NCI-H748 treated with DMSO at 0.1 percent for 48 hours (cell line): ENCODE measurements at regions not wholly inside any gene's neighbourhood (a gene's known extent, or its start where the extent isn't known, plus 50 kb on each side); places are given as distances from the start of the nearest gene placed in this dataset.
"Not testable (repeated sequence)": the region's sequence is repeated elsewhere in the genome, so short reads cannot be mapped to it uniquely, and the experiment has no call there.

Experiments used
- DNase-seq: peaks from one replicate; lab custom pipeline; 2025; lab: John Stamatoyannopoulos, UW

DNA sequence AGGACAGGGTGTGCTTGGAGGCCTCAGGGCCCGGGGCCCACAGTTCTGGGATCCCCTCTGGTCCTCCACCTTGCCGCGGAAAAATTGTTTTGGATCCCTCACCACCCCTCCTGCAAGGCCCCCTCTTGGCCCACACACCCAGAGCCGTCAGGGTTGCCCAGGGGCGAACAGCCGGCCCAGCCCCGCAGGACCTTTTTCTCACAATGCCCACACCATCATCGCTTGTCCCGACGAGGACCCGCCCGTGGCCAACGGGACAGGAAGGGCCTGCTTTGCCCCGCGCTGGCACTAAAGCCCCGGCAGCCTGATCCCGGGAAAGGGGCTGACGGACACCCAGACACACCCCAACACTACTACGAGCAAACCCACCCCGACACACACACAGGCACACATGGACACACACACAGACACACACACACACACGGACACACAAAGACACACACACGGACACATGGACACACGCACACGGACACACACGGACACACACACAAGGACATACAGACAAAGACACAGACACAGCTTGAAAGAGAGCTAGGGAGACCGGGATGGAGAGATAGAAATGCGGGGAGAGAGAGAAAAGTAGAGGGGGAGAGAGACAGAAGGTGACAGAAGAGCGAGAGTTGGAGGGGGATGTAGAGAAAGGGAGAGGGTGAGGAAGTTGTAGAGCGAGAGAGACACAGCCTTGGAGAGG is 1493.5 kb upstream of the DEFB115 start:
- no peak for DNase-seq

DNA sequence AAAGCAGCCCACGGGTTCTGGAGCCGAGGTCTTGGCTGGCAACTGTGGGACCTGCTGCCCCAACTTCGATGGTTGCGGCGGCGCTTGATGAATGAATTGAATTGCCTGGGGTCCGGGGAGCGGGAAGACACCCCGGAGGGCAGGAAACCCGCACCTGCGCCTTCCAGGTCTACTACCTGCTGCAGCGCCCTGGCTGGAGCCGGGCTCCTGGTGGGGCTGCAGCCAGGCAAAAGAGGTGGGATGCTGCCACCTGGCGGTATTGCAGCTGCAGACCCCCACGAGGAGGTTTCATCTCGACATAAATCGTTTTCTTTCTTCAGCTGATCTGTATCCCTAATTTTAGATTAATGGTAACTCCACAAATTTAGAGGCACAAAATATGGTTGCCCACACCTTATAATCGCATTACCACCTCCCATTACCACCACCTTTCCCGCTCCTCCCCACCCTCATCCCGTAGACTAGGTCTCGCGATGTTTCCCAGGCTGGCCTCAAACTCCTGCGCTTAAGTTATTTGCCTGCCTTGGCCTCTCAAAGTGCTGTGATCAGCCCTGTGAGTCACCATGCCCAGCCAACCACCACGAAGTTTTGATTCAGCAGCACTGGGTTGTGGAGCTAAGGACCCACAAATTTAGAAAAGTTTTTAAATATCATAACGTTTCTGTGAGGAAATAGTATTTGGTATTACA is 1492.4 kb upstream of the DEFB115 start:
- DNase-seq: peak; percentile 25

DNA sequence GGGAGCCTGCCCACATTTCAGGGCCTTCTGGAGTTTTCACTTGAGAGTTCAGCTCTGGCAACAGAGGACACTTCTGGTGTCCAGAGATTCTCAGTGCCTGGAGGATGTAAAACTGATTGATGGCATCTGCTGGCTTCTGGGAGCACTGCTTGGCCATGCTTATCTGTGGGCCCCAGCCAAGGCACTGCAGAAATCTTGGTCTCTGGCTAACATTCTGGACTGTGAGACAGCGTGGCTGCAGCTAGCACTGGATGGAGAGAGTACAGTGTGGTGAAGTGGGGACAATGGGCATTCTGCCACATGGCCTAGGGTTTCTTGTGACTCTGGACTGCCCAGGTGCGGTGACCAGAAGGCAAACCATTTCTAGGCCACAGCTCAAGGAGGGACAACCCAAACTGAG is 1479.4 kb upstream of the DEFB115 start:
- DNase-seq: not testable (repeated sequence)

DNA sequence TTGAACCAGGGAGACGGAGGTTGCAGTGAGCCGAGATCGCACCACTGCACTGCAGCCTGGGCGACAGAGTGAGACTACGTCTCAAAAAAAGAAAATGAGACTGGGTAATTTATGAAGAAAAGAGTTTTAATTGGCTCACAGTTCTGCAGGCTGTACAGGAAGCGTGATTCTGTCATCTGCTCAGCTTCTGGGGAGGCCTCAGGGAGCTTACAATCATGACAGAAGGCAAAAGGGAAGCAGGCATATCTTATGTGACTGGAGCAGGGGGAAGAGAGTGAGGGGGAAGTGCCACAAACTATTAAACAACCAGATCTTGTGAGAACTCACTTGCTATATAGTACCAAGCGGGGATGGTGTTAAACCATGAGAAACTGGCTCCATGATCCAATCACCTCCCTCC is 1476.2 kb upstream of the DEFB115 start:
- DNase-seq: not testable (repeated sequence)

DNA sequence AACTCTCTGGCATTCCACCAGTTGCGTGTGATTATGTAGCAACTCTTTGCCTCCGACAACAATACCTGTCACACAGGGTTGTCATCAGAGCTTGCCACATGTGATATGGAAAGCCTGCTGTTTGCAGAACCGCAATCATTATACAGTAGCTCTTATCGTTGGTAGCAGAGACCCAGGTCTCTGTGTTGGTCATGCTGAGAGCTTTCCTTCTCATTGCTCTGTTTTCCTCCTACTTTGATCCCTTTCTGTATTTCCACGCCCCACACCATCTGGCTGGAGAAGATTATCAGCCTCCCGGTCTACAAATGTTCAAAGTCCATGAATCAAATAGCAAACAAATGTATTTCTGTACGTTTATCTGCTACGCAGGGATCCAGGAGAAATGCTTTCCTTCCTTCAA is 1475.6 kb upstream of the DEFB115 start:
- not testable (repeated sequence) for DNase-seq

DNA sequence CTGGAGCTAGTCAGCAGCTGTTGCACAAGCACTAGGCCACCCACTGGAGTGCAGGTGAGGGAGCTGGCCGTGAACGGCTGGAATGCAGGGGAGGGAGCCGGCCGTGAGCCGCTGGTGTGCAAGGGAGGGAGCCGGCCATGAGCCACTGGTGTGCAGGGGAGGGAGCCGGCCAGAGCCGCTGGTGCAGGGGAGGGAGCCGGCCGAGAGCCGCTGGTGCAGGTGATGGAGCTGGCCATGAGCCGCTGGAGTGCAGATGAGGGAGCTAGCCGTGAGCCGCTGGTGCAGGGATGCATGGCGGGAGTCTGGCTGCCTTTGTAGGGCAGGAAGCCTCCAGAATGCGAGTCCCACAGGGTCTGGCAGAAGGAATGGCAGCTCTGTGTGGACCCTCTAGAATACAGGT is 1470.0 kb upstream of the DEFB115 start:
- DNase-seq: not testable (repeated sequence)

DNA sequence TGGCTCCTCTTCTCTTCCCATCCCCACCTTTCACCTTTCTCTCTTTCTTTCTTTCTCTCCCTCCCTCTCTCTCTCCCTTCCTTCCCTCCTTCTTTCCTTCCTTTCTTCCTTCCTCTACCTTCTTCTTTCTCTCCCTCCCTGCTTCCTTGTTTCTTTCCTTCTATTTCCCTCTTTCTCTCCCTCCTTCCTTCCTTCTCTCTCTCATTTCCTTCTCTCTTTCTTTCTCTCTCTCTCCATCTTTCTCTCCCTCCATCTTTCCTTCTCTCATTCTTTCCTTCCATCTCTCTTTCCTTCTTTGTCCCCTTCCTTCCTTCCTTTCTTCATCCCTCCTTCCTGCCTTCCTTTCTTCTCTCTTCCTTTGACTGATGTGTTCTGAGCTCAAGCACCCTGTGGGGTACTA is 1467.0 kb upstream of the DEFB115 start:
- DNase-seq: no peak

DNA sequence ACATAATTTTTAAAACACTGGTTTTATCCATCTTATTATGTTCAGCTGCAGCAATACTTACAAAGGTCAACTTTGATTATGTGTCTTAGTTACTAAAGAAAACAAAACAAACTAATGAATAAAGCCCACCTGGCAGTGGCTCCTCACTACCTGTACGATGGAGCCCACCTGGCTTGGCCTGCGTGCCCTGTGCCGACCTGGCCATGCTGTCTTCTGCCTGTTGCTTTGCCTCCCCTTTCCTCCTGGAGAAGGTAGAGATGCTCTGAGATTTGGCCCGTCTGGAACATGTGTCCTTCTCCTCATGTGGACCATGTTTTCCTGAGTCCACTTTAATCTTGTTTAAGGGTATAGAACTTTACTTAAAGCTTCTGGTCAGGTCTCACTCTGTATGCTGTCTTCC is 1426.0 kb upstream of the DEFB115 start:
- DNase-seq: not testable (repeated sequence)

DNA sequence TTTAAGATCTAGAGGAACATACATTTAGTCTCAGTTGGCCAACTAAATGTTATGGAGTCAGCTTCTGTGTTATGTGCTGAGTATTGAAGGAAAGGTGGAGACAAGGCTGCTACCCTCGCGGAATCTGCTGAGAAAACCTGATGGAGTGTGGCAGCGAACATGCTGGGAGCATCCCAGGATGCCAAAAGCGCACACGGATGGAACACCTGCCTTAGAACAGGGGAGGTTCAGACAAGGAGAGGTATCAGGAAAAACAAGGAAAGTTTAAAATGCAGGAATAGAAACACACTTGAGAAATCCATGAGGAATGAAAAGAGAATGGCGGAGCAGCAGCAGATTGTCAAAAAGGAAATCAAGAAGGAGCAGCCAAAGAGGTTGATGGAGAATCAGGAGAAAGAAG is 1389.5 kb upstream of the DEFB115 start:
- not testable (repeated sequence) for DNase-seq

DNA sequence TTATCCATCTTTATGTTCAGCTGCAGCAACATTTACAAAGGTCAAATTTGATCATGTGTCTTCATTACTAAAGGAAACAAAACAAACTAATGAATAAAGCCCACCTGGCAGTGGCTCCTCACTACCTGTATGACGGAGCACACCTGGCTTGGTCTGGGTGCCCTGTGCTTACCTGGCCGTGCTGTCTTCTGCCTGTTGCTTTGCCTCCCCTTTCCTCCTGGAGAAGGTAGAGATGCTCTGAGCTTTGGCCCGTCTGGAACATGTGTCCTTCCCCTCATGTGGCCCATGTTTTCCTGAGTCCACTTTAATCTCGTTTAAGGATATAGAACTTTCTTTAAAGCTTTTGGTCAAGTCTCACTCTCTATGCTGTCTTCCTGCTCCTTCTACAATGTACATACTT is 1388.8 kb upstream of the DEFB115 start:
- DNase-seq: not testable (repeated sequence)

DNA sequence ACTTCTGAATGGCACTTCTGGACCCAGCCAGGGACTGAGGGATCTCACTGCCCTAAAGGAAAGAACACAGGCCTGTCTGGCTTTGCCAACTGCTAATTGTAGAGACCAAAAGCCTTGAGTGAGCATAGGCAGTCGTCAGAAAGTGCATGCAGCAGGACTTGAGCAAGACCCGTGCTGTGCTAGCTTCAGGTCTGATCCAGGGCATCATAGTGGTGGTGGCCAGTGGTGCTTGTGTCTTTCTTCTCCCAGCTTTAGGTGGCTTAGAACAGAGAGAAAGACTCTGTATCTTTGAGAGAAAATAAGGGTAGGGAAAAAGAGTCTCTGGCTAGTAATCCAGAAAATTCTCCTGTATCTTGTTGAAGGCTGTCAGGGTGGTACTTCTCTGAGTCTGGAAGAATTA is 1385.6 kb upstream of the DEFB115 start:
- not testable (repeated sequence) for DNase-seq

DNA sequence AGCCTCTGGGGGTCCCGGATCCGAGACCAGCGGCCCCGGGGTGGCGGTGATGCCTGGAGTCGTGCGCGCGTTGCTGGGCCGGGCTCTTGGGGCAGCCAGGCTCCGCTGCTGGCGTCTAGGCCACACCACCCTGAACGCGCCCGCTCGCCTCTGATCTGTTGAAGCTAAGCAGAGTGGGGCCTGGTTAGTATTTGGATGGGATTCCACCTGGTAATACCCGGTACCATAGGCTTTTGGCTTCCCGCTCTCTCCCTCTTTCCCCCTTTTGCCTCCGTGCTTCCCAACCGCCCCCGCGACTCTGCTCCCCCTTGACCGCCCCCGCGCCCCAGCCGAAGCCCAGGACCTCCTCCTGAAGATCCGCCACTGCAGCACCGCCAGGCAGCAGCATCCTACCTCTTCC is 1383.5 kb upstream of the DEFB115 start:
- no peak for DNase-seq

DNA sequence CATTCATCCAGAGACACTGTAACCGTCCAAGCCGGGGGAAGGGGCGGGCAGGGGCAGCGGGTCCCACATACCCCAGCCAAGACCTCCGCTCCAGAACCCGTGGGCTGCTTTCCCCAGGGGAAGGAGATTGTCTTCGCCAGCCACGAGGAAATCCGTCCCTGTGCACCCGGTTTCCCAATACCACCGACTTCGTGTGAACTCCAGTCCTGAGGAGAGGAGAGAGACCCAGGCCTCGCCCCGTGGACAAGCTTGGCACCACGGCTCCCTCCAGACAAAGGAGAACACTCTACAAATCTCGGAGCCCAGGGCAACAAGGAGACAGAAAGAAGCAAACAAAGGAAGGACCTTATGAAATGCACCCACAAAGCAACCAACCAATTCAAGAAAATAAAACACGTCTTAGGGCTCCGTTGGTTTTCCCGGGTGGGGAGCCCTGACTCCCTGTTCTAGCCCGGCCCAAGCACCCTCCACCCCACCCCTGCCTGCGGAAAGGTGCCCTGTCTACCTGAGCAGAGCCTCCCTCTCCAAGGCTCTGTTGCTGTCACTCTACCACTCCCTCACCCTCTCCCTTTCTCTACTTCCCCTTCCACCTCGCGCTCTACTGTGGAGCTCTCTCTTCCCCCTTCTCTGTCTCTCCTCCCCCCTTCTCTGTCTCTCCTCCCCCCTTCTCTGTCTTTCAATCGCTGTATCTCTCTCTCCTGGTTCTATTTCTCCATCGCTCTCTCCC is 1382.8 kb upstream of the DEFB115 start:
- no peak for DNase-seq

DNA sequence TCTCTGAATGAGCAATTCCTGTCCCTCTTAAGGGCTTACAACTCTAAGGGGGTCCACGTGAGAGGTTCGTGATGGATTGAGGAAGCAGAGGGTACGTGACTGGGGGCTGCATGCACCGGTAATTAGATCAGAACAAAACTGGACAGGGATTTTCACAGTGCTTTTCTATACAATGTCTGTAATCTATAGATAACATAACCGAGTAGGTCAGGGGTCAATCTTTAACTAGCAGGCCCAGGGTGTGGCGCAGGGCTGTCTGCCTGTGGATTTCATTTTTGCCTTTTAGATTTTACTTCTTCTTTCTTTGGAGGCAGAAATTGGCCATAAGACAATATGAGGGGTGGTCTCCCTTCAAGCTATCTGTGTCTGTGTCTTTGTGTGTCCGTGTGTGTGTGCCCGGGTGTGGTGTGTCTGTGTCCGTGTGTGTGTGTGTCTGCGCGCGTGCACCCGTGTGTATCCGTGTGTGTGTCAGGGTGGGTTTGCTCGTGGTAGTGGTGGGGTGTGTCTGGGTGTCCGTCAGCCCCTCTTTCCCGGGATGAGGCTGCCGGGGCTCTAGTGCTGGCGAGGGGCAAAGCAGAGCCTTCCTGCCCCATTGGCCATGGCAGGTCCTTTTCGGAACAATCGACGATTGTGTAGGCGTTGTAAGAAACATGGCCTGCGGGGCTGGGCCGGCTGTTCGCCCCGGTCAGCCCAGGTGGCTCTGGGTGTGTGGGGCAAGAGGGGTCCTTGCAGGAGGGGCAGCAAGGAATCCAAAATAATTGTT is 1382.0 kb upstream of the DEFB115 start:
- not testable (repeated sequence) for DNase-seq

DNA sequence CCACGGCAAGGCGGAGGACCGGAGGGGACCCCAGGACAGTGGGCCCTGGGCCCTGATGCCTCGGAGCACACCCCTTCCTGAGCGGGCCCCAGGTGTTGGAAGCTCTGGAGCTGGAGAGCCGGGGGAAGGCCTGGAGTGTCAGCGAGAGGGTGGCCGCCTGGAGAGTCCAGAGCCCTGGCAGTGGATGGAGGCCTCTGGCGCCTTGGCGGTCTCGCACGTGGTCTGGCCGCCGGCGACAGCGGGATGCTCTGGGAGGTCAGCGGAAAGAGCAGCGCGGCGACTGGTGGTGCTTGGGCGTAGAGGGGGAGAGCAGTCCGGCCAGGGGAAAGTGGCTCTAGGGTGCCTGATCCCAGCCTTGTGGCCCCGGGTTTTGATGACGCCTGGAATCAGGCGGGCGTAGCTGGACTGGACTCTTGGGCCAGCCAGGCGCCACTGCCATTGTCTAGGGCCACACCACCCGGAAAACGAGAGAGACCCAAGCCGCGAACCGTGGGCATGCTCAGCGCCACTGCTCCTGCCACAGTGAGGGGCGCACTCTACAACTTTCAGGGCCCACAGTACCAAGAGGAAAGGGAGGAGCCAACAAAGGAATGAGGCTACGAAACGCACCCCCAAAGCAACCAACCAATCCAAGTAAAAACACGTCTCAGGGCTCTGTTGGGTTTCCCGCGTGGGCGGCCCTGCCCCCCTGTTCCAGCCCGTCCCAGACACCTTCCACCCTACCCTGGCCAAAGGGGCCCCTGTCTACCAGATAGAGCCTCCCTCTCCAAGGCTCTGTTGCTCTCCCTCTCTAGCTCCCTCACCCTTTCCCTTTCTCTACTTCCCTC is 1381.2 kb upstream of the DEFB115 start:
- not testable (repeated sequence) for DNase-seq

DNA sequence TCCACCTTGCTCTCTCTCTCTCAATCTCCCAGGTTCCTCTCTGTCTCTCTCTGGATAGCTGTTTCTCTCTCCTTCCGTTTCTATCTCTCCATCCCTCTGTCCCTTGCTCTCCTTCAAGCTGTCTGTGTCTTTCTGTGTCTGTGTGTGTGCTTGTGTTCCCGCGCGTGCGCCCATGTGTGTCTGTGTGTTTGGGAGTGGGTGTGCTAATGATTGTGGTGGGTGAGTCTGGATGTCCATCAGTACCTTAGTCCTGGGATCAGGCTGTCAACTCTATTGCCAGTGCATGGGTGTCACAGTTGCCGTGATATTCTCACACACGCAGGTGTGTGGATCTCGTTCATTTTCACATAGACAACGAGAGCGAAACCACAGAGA is 1380.6 kb upstream of the DEFB115 start:
- no peak for DNase-seq

DNA sequence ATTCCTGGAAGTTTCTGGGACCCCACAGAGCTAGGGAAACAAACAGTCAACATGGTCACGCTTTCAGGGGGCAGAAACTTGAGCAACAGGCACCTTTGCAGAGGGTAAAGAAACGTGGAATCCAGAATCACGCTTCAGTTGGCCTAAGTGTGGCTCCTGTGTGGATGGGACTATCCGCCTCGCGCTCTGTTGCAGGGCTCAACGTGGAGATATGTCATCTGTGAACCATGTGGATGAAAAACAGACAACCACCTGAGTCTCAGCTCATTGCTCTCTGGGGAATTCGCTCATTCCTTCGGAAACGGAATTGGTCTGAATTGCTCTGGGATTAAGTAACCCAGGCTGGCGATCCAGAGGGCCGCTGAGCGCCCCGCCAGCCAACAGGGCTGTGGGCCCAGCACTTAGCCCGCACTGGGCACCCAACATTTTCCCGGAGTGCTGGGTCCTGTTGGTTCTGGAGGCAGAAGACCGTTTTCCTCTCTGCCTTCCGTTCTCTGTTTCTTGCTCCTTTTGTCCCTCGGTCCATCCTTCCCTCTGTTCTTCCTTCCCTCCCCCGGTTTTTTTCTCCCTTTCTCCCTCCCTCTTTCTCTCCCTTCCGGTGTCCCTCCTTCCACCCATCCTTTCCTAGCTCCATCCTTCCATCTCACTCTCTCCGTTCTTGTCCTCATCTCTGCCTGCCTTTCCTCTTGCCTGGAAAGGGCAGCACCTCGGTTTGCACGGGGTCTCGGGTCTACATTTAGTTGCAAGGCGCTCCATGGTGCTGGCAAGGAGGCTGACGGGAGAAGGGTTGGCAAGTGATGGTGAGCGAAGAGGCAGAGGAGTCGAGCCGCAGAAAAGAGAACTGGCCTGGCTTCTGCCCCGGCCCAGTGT is 1379.8 kb upstream of the DEFB115 start:
- not testable (repeated sequence) for DNase-seq

DNA sequence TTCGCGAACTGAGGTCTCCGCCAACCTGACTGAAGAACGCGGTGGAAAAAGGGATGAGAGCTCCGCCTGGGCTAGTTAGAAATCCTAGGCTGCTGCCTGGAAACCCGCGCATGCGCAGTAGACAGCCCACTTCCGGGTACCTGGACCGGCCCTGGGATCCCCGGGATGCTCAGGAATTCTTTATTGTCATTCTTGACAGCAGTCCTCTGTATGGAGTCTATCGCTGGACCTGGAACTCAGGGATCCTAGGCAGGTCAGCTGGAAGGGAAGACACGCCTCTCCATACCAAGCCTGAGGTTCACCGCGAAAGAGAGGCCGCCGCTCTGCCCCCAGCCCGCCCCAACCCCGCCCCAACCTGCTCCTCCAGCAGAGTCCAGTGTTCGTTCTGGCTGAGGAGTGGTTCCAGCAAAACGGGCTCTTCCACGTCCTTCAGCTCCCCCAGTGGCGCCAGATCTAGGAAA is 1379.2 kb upstream of the DEFB115 start:
- DNase-seq: peak; percentile 98

DNA sequence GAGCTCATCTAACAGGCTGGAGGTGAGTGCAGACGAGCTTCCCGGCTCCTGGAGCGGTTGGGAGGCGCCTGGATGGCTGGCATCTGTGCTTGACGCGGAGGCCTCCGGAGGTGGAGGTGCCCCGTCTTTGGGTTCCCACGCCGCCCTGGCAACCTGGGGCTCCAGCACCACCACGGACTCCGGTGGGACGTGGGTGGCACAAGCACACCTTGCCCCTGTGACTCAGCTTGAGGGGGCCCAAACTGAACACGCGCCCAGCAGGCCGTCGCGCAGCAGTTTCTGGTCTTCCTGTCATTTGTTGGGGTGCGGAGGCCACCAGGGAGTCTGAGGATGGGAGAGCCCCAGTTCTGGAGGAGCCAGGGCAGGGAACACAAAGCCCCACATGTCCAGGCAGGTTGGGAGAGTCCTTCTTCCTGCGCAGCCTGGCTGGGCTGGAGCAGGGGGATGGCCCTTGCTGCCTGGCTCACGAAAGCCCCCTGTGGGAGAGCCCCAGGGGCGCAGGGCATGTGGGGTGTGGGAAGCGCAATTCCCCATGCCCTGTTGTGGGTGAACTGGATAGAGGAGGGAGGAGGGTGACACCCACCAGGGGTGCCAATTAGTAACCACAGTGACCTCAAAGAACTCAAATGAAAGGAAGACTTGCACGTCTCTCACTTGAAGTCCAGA is 1378.6 kb upstream of the DEFB115 start:
- no peak for DNase-seq

DNA sequence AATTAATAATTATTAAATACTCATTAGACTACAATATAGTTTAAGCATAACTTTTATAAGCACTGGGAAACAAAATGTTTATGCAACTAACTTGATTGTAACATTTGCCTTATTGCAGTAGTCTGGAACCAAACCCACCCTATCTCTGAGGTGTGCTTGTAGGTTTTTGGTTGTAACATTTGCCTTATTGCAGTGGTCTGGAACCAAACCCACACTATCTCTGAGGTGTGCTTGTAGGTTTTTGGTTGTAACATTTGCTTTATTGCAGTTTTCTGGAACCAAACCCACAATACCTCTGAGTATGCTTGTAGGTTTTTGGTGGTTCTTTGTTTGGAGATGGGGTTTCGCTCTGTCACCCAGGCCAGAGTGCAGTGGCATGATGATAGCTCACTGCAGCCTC is 1376.4 kb upstream of the DEFB115 start:
- DNase-seq: not testable (repeated sequence)
